IPS-NIHi11 (cell line): ENCODE measurements at regions not wholly inside any gene's neighbourhood (a gene's known extent, or its start where the extent isn't known, plus 50 kb on each side); places are given as distances from the start of the nearest gene placed in this dataset.
"Not testable (repeated sequence)": the region's sequence is repeated elsewhere in the genome, so short reads cannot be mapped to it uniquely, and the experiment has no call there.

Source experiments
- DNase-seq: peaks from one replicate; pipeline ENCODE4 v3.0.0; 2012; ENCODE audit warnings: mixed read lengths, low spot score

GRCh38 chr4:127229855-127230608 is 402.7 kb upstream of the INTU start:
- no peak for DNase-seq

GRCh38 chr4:127236889-127237288 is 395.9 kb upstream of the INTU start:
- no peak for DNase-seq

GRCh38 chr4:127237581-127237980 is 395.2 kb upstream of the INTU start:
- no peak for DNase-seq

DNA sequence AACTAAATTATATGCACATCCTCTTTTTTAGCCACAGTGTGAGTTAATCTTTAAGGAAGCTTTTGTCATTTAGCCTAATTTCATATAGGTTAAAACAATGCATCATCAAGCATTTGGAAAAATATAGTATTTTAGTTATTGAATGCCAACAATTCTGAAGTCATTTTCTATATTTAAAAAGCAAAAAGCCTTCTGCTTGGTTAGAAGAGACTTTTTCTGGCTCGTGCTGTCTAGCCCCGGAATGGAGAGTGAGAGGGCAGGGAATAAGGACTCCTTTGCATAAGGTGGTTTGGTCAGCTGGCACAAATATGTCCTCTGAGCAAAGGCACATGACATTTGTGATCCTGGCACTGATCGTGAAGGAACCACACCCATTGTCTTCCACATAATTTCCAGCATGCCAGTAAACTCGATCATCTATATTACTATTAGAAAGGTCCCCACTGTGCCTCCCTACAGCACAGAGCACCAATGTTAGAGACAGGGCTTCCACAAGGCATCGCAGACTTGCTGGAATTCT is 393.7 kb upstream of the INTU start:
- no peak for DNase-seq

GRCh38 chr4:127239902-127240763 is 392.6 kb upstream of the INTU start:
- DNase-seq, result no peak

DNA sequence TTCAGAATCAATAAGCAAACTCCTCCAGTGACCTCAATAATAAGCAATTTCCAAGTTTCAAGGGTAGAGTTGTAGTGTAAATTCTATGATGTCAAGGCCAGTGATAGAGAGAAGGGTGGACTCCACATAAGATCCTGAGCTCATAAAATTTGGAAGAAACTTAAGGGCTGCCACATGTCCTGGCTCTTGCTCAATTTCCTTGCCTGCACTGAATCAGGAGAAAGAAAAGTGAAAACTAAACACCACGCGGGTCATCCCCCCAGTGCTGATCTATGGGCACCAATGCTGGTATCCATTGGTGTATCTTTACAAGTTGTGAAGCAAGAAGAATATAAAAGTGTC is 392.0 kb upstream of the INTU start:
- DNase-seq, result no peak

DNA sequence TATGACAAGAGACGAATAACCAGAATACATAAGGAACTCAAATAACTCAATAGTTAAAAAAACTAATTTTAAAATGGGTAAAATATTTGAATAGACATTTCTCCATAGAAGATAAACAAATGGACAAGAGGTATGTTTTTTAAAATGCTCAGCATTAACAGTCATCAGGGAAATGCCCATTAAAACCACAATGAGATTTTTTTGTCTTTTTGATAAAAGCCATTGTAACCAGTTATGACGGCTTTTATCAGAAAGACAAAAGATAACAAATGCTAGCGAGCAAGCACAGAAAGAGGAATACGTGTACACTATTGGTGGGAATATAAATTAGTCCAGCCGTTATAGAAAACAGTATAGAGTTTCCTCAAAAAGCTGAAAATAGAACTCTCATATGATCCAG is 388.2 kb upstream of the INTU start:
- DNase-seq, result no peak

DNA sequence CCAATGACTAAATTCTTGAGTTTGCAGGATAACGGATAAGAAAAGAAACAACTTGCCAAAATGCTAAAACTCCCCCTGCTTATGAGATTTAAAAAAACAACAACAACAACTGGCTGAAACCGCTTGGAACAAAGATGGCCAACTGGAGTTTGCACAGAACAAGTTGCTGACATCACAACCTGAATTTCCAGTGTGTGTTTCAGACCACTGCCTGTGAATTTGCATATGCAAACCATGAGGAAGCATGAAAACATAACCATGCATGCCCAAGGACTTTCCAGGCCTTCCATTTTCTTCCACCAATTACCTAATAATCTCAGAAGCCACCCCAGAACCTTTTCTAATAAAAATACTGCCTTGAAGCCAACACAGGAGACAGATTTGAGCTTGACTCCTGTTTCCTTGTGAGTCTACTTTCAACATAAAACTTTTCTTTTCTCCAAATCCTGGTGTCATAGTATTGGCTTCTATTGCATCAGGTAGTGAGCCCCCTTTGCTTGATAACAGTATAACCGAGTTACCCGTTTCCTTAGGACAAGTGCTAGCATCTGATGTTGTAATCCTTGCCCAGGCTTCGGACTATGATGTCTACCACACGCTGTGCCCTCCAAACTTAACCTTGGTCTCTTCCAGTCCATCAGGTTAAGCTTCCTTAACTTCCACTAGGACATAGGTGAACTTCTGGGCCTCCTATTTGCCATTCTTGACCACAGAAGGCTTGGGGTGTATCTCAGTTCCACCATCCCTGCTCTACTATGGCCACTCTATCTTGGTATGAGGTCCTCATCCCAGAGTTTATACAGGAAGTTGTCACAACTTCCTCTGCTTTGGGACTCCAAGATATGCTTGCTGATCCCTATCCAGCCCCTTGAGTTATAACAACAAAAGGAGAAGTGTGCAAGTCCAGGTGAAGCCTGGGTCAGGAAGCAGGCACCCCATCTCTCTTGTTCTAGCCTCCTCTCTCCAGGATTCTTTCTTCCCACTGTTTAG is 385.5 kb upstream of the INTU start:
- DNase-seq, result no peak

- DNase-seq, result no peak
Measured at GRCh38 chr4:127249066-127249766, 383.5 kb upstream of the INTU start.

- no peak for DNase-seq
Measured at GRCh38 chr4:127249767-127250108, 383.0 kb upstream of the INTU start.

- no peak for DNase-seq
Measured at GRCh38 chr4:127250577-127250976, 382.2 kb upstream of the INTU start.

GRCh38 chr4:127251423-127251822 is 381.3 kb upstream of the INTU start:
- DNase-seq, result no peak

DNA sequence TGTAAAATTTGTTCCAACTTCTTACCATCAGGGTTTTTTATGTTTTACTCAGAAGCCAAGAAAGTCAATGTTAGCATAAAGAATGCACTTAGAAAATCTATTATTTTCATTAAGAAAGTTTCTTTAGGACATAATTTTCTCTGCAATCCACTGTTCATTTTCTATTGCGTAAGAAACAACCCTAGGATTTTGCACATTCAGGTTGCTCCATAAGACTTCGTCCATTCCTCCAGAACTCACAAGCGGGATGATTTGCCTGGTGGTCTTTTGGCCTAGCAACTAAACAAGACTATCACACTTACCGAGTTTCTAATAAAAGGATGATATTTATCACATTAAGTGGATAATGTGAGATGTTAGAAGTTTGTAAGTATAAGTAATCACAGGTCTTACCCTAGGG is 376.3 kb upstream of the INTU start:
- no peak for DNase-seq

- no peak for DNase-seq
Measured at GRCh38 chr4:127261476-127261875, 371.3 kb upstream of the INTU start.

GRCh38 chr4:127268367-127268766 is 364.4 kb upstream of the INTU start:
- DNase-seq, result no peak

GRCh38 chr4:127277023-127277422 is 355.7 kb upstream of the INTU start:
- not testable (repeated sequence) for DNase-seq

DNA sequence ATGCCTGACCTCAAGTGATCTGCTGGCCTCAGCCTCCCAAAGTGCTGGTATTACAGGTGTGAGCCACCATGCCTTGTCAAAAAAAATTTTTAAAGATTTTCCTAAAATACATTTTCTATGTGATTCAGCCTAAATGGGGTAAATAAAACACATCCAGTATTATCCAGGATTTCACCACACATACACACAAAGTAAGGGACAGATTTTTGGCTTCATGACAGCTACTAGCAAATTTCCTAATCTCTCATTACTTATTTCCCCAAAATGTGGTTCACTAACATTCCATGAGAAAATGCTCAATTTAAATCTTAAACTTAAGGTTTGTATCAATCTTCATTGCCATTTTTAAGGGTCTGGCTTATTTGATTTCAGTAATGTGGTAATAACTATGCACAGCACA is 348.5 kb upstream of the INTU start:
- DNase-seq, result no peak

DNA sequence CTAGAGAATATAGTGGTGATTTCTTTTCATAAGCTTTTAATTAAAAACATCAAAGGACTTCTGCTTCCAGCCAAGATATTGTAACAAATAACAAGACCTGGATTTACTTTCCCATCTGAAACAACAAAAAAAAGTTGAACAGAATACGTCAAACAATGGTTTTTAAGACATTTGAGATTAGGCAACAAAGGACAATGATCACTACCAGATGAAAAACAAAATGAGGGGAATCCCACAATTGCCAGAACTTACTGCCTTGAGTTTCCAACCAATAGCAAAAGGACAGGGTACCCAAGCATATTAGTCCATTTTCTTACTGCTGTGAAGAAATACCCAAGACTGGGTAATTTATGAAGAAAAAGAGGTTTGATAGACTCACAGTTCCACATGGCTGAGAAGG is 341.4 kb upstream of the INTU start:
- DNase-seq, result no peak

DNA sequence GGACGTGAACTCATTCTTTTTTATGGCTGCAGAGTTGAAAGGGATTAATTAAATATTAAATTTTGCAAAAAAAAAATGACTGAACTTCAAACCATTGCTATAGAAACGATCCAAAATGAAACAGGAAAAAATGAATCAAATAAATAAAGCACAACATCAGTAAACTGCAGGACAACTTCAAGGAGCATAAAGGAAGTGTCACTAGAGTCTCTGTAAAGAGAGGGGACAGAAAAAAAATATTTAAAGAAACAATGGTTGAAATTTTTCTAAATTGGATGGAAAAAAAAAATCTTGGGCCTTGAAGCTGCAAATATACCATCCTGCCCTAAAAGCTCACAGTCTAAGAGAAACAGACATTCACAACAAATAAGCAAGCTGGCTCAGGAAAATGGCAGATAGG is 339.3 kb upstream of the INTU start:
- no peak for DNase-seq

- no peak for DNase-seq
Measured at GRCh38 chr4:127304356-127304755, 328.4 kb upstream of the INTU start.

- DNase-seq, result no peak
Measured at GRCh38 chr4:127307996-127308395, 324.8 kb upstream of the INTU start.
